BE2C (cell line): ENCODE measurements at regions not wholly inside any gene's neighbourhood (a gene's known extent, or its start where the extent isn't known, plus 50 kb on each side); places are given as distances from the start of the nearest gene placed in this dataset.

Experiments
- DNase-seq: peaks from one replicate; pipeline ENCODE4 v3.0.0-alpha.2; 2020
- H3K27me3 ChIP-seq: fragments of 250-450 bp; sonication (Bioruptor Pico); 2 replicates; pipeline ENCODE4 v1.5.1; 2020; ENCODE audit warnings: mild to moderate bottlenecking
- H3K36me3 ChIP-seq: fragments of 250-450 bp; sonication (Bioruptor Pico); 2 replicates; pipeline ENCODE4 v1.5.1; 2020; ENCODE audit warnings: mild to moderate bottlenecking
- H3K4me1 ChIP-seq: fragments of 250-450 bp; sonication (Bioruptor Pico); 2 replicates; pipeline ENCODE4 v1.5.1; 2020
- H3K4me3 ChIP-seq: 2 replicates; pipeline ENCODE4 v1.5.1; 2011; ENCODE audit warnings: low read depth, low read length
- H3K9me3 ChIP-seq: fragments of 250-450 bp; sonication (Bioruptor Pico); 2 replicates; pipeline ENCODE4 v1.5.1; 2020
- CTCF ChIP-seq: IDR thresholded peaks from 2 replicates; pipeline ENCODE4 v1.5.1; 2012; ENCODE audit warnings: mild to moderate bottlenecking, low read depth, low read length

- Histone ChIP-seq H3K4me1 (no peaks in the 10 kb centered on the region), H3K27me3 (no peaks in the 10 kb centered on the region), H3K36me3 (no peaks in the 10 kb centered on the region), H3K9me3 (no peaks in the 10 kb centered on the region), H3K4me3 (no peak overlapping the region)
- no peak for DNase-seq
- TF ChIP-seq CTCF = no peak
Observed at GRCh38 chr10:128993911-128994538, 473.0 kb upstream of the MGMT start.

DNA sequence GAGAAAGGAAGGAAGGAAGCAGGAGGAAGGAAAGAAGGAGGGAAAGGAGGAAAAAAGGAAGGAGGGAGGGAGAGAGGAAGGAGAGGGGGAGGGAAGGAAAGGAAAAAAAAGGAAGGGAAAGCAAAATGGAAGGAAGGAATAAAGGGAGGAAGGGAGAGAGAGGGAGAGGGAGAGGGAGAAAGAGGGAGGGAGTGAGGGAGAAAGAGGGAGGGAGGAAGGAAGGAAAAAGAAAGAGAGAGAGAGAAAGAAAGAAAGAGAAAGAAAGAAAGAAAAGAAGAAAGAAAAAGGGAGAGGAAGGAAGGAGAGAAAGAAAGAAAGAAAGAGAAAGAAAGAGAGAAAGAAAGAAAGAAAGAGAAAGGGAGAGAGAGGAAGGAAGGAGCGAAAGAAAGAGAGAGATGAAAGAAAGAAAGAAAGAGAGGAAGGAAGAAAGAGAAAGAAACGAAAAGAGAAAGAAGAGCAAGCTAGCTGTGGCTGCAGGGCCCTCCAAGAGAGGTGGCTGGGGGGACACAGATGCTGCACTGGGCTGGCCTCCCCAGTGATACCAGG lies 472.4 kb upstream of the MGMT start:
- H3K27me3 ChIP-seq = no peaks in the 10 kb centered on the region
- no peaks in the 10 kb centered on the region for H3K36me3 ChIP-seq
- no peaks in the 10 kb centered on the region for H3K9me3 ChIP-seq
- no peak for TF ChIP-seq CTCF
- no peak overlapping the region for H3K4me3 ChIP-seq
- no peaks in the 10 kb centered on the region for H3K4me1 ChIP-seq
- DNase-seq = no peak

DNA sequence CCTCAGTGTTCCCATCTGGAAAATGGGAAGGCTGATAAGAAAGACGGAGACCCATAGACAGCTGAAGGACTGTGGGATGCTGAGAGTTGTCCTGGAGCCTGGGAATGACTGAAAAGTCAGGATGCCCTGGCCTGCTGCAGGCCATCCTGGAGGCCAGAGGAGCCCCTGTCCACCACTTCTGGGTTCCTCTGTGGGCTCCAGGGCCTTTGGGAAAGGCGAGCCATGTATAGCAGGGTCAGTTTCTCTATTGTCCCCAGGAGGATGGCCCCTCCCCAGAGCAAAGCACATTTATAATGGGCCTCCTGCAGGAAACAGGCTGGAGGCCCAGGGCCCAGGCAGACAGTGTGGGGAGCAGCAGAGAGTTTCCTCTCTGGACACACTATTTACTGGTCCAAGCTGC lies 471.4 kb upstream of the MGMT start:
- Histone ChIP-seq H3K4me3 (no peak overlapping the region), H3K4me1 (no peaks in the 10 kb centered on the region), H3K9me3 (no peaks in the 10 kb centered on the region), H3K36me3 (no peaks in the 10 kb centered on the region), H3K27me3 (no peaks in the 10 kb centered on the region)
- no peak for TF ChIP-seq CTCF
- DNase-seq = no peak

DNA sequence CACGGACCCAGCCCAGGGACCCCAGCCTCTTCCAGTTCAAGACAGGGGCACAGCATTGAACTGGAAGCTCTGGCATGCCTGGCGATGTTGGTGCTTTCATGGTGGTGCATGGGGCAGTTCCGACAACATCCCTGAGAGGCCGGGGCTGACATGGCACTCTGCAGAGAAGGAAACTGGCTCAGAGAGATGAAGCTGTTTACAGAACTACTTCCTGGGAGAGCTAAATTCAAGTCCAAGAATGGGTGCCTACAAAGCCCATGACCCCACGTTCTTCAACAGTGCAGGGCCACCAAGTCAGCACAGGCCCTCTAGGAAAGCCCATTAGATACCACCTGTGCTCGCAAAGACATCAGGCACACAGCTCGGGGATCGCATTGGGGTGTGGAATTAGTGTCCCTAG lies 470.9 kb upstream of the MGMT start:
- no peaks in the 10 kb centered on the region for H3K27me3 ChIP-seq
- no peaks in the 10 kb centered on the region for H3K36me3 ChIP-seq
- no peaks in the 10 kb centered on the region for H3K9me3 ChIP-seq
- no peak overlapping the region for H3K4me3 ChIP-seq
- no peak for DNase-seq
- no peak for TF ChIP-seq CTCF
- no peaks in the 10 kb centered on the region for H3K4me1 ChIP-seq

- Histone ChIP-seq H3K36me3 (no peaks in the 10 kb centered on the region), H3K27me3 (no peaks in the 10 kb centered on the region), H3K9me3 (no peaks in the 10 kb centered on the region), H3K4me1 (no peaks in the 10 kb centered on the region), H3K4me3 (no peak overlapping the region)
- no peak for DNase-seq
- no peak for TF ChIP-seq CTCF
Observed at GRCh38 chr10:128998101-128998805, 468.8 kb upstream of the MGMT start.

DNA sequence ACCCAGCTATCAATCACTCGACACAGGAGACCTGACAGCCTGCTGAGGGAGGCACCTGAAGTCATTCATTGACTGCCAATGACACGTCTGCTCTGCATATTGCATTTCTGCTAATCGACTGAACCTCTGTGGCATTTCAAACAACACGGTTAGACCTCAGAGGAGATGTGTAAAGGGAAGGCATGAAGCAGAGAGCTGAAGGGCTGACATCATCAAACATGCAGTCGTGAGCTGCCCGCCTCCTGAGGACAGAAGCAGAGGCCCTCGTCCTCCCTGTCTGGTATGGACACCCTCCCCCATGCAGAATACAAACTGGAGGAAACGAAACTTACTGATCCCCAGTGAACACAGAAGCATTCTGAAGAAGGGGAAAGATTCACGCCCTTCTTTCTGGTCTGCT lies 462.6 kb upstream of the MGMT start:
- TF ChIP-seq CTCF = no peak
- Histone ChIP-seq H3K36me3 (no peaks in the 10 kb centered on the region), H3K4me1 (no peaks in the 10 kb centered on the region), H3K4me3 (no peak overlapping the region), H3K27me3 (no peaks in the 10 kb centered on the region), H3K9me3 (no peaks in the 10 kb centered on the region)
- DNase-seq = no peak
